Hepatocyte (in vitro differentiated cells): ENCODE measurements at regions not wholly inside any gene's neighbourhood (a gene's known extent, or its start where the extent isn't known, plus 50 kb on each side); places are given as distances from the start of the nearest gene placed in this dataset.

Source experiments
- CTCF ChIP-seq: fragments of 200-600 bp; sonication (generic); IDR thresholded peaks from 2 replicates; pipeline ENCODE4 v1.5.1; 2016; ENCODE audit warnings: antibody characterized with exemption, mild to moderate bottlenecking; ENCODE audit not compliant: poor library complexity
- EZH2 ChIP-seq: fragments of 200-600 bp; sonication (generic); IDR thresholded peaks from 2 replicates; pipeline ENCODE4 v1.6.1; 2016; ENCODE audit warnings: antibody characterized with exemption, mild to moderate bottlenecking, borderline replicate concordance
- EZH2phosphoT487 ChIP-seq: fragments of 200-600 bp; sonication (generic); IDR thresholded peaks from one replicate; pipeline ENCODE4 v1.6.1; 2018; ENCODE audit warnings: antibody characterized with exemption, mild to moderate bottlenecking, low read depth, moderate library complexity; ENCODE audit not compliant: unreplicated experiment, severe bottlenecking

- no peak for TF ChIP-seq CTCF
- no peak for TF ChIP-seq EZH2phosphoT487
- no peak for TF ChIP-seq EZH2
Observed at GRCh38 chr20:52078289-52078688, 113.3 kb downstream of the ZFP64 start.
